Mesenteric fat pad (tissue), 1 donor: ENCODE measurements at regions not wholly inside any gene's neighbourhood (a gene's known extent, or its start where the extent isn't known, plus 50 kb on each side); places are given as distances from the start of the nearest gene placed in this dataset.
"Not testable (repeated sequence)": the region's sequence is repeated elsewhere in the genome, so short reads cannot be mapped to it uniquely, and the experiment has no call there.

ENCODE experiments used
- DNase-seq: peaks from one replicate; pipeline ENCODE4 v3.0.0-alpha.2; 2020; ENCODE audit warnings: low spot score
- donor health status: DM: yes; HTN: yes; CAD: no.

- DNase-seq, result no peak
These were observed 71.2 kb upstream of the PRR5 start for GRCh38 chr22:44630826-44631225.

DNA sequence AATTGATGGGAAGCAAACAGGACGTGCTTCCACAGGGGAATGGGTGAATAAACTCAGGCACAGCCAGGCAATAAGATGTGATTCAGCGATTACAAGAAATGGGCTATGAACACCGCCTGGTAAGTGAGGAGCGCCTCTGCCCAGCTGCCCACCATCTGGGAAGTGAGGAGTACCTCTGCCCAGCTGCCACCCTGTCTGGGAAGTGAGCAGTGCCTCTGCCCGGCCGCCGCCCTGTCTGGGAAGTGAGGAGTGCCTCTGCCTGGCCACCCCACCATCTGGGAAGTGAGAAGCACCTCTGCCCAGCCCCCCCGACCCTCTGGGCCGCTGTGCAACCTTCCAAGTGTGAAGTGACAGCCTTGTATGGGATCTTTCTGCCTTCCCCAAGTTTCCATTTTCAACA, 73.2 kb upstream of the PRR5 start:
- no peak for DNase-seq

DNA sequence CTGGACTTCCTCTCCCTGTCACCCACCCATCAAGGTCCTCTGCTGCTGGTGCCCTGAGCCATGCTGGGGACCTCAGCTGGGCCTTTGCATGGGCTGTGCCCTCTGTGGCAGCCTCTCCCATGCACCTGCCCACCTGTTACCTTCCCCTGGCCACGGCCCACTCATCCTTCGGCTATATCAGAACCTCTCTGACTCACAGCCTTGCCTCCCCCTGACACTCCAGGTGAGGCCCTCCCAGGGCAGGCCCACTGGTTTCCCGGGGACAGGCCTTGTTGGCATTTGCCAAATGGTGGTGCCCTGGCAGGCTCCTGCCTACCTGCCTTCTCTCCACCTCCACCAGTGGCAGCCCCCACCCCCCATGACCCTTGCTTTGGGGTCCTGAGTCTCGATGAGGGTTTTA, 73.7 kb upstream of the PRR5 start:
- no peak for DNase-seq

DNA sequence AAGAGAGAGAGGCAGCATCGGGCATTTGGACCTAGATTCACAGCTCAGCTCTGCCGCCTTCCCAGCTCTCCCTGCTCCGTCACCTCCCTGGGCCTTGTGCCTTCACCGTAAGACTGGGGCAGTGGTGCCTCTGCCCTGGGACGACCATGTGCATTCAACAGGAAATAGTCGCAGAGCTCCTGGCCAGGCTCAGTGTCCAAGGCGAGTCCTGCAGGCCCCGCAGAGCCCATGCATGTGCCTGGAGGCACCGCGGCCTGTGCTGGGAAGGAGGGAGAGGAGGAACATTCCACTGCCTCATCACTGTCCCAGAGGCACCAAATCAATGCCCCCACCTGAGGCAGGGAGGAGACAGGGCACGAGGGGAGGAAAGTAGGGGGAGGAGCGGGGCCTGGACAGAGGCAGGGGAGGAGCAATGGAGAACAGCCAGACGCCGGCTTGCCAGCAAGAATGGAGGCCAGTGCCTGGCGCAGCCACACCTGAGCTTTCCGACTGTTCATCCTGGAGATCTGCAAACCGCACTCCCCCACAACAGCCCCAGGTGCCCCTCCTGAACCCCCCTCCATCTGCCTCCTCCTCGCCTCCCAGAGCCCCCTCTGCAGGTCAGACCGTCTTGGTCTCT, 74.4 kb upstream of the PRR5 start:
- no peak for DNase-seq

DNA sequence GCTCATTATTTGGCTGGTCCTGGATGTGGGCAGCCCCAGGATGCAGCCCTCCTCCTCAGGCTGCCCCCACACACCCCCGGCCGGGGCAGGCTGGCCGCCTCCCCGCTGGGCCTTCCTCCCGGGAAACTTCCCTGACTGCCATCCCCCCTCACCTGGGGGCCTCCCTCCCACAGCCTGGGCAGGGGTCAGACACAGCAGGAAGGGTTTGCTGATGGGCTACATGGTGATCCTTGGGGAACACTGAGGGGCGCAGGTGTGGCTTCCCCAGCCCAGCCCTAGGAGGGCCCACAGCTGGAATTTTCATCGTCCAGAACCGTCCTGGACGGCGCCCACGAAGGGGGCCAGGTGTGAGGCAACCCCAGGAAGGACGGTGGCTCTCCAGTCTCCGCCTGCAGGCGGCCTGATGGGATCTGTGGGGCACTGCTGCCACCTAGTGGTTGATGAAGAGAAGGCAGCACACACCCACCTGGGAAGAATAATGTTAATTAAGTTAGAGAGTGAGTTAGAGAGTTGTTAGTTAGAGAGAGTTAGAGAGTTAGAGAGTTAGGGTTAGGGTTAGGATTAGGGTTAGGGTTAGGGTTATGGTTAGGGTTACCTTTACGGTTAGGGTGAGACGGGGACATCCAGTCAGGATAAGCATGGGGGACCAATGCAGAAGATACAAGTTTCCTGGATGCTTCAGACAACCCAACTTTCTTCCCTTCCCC, 75.9 kb upstream of the PRR5 start:
- no peak for DNase-seq

DNA sequence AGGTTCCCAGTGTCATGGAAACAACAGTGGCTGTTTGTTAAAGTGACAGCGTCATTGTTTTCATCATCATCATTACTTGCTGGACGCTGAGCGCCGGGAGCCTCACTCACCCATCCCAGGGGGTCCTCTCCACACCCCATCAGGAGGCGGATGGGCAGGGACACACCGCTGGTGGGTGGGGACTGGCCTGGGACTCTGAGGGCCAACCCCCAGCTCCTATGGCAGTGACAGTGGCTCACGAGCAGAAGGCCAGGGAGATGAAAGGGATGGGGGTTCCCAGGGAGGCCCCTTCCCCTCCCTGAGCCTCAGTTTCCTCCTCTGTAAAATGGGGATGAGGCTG, 76.6 kb upstream of the PRR5 start:
- DNase-seq, result no peak

GRCh38 chr22:44624689-44625420, 77.1 kb upstream of the PRR5 start:
- DNase-seq, result no peak

- no peak for DNase-seq
These were observed 78.1 kb upstream of the PRR5 start for GRCh38 chr22:44623771-44624510.

DNA sequence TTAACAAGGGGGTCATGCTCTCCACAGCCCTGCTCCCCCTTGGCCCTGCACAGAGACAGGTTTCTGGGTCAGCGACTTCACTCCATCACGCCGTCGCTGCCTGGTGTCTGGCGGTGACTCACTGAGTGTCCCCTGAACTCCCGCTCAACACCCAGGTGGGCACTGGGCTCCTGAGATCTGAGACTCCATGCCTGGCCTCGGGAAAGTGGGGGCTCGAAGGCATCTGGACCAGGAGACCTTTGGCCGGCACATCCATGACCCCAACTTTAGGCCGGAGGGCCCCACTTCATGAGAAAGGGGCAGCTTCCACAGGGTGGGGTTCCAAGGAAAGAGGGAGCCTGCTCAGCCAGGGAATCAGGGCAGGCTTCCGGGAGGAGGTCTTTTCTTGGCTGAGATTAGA, 79.3 kb upstream of the PRR5 start:
- no peak for DNase-seq

DNA sequence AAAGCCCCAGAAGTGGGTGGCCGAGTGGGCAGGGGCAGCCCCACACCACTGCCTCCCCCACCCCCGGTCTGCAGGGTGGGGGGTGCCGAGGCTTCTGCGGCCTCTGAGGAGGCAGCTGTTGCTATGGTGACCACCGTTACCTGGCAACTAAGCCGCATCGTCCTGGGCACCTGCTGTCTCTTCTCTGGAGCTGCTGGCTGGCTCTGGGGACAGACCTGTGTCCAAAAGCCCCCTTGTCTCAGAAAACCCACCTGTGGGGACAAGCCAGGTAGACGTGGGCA, 79.9 kb upstream of the PRR5 start:
- no peak for DNase-seq

DNA sequence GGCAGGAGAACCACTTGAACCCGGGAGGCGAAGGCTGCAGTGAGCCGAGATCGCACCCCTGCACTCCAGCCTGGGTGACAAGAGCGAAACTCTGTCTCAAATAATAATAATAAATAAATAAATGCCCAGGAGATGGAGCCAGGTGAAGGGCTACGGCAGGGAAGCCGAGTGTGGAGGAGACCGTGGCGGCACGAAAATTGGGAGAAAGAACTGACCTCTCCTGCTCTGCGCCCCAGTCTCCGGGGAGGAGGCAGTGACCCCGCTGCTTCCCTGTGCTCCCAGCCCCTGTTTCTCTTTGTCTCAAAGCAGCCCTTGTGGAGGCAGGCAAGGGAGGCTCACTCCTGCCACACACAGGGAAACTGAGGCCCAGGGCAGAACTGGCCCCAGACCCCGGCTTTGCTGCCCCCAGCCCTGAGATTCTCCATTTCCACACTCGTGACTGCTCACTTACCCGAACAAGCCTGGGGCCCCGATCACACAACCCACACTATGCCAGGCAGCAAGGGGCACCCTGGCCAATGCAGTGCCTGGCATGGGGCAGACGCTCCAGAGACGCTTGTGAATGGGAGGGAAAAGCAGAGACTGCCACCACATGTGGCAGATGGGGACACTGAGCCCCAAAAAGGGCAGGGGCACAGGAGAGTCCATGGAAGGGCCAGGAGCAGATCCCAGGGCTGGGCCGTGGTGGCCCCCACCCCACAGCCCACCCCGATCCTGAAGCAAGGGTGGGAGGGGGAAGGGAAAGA, 80.4 kb upstream of the PRR5 start:
- DNase-seq, result no peak

DNA sequence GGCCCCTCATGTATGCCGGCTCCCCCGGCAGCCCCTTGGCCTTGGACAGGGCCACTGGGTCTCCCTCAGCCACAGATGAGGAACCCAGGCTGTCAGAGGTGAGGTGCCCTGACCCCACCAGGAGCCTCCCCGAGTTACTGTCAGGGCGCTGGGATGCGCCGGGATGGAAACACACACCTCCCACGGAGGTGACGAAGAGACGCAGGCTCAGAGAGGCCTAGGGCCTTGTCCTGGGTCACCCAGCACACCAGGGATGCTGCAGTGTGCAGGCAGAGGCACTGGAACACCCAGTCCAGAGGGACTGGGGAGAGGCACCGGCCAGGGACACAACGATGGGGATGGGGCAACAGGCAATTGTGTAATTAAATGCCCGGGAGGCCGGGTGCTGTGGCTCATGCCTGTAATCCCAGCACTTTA, 81.2 kb upstream of the PRR5 start:
- no peak for DNase-seq

GRCh38 chr22:44620129-44620840, 81.7 kb upstream of the PRR5 start:
- DNase-seq, result no peak

- not testable (repeated sequence) for DNase-seq
These were observed 82.4 kb upstream of the PRR5 start for GRCh38 chr22:44619560-44620128.

GRCh38 chr22:44618910-44619309, 83.1 kb upstream of the PRR5 start:
- not testable (repeated sequence) for DNase-seq

- no peak for DNase-seq
These were observed 83.6 kb upstream of the PRR5 start for GRCh38 chr22:44618400-44618799.

GRCh38 chr22:44617828-44618227, 84.2 kb upstream of the PRR5 start:
- no peak for DNase-seq

DNA sequence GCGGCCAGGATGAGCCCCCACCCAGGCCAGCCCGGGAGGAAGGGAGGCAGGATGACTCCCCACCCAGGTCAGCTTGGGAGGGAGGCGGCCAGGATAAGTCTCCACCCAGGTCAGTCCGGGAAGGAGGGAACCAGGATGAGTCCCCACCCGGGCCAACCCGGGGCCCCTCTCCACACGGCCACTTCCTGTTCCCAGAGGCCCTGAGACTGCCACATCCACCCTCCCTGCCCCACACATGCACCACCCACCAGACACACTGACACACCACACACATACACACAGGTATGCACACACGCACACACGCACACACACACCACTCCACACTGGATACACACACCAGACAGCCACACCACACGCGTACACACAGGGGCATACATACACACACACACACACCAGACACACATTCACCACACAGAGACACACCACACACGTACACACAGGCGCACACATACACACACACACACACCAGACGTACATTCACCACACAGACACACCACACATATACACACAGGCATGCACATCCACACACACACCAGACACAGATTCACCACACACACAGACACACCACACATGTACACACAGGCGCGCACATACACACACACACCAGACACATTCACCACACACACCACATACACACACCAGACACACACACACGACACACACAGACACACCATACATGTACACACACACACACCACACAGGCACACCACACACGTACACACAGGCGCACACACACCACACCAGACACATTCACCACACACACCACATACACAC, 84.9 kb upstream of the PRR5 start:
- no peak for DNase-seq

DNA sequence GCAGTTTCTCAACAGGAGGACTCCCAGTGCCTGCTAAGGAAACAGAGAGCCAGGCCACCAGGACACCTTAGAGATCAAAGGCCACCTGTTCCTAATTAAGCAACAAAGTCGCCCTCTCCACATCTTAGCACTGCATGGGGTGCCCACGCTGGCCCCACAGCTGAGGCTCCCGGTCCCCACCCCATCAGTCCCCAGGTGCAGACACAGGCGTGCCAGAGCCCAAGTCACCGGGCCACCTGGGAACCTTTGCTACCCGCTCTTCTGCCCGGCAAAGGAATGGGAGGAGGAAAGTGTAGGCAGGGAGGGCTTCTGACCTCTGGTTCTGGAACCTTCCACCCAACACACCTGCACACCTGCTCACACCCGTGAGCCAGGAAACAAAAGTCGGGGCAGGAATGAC, 85.5 kb upstream of the PRR5 start:
- no peak for DNase-seq
